Ovary (tissue), 7 donors: ENCODE measurements at regions not wholly inside any gene's neighbourhood (a gene's known extent, or its start where the extent isn't known, plus 50 kb on each side); places are given as distances from the start of the nearest gene placed in this dataset.

ENCODE experiments used
- DNase-seq, 5 donors: peaks; one replicate each; pipeline ENCODE4 v3.0.0-alpha.2; 2019 to 2020
- H3K27ac ChIP-seq, 2 donors: fragments of 200-600 bp; one replicate each; pipeline versions ENCODE4 v1.5.1 to v1.8.0; 2019 to 2022
- H3K27me3 ChIP-seq: fragments of 200-600 bp; one replicate; pipeline ENCODE4 v1.8.0; 2022
- H3K36me3 ChIP-seq: fragments of 200-600 bp; sonication (generic); one replicate; pipeline ENCODE4 v1.5.1; 2019
- H3K4me1 ChIP-seq: one replicate; pipeline ENCODE4 v1.8.1; 2013; ENCODE audit warnings: mild to moderate bottlenecking, moderate library complexity; ENCODE audit not compliant: insufficient read depth
- H3K4me3 ChIP-seq: fragments of 200-600 bp; sonication (generic); one replicate; pipeline ENCODE4 v1.5.1; 2017
- H3K9me3 ChIP-seq, 2 donors: fragments of 200-600 bp in 1 of 2; sonication (generic) in 1 of 2; one replicate each; pipeline versions ENCODE4 v1.5.1 to v1.8.1; 2013 to 2019; ENCODE audit warnings: mild to moderate bottlenecking in 1 of 2, moderate library complexity in 1 of 2
- EP300 ChIP-seq: sonication (generic); formaldehyde crosslinking; IDR thresholded peaks from one replicate; pipeline ENCODE4 v1.6.1; 2017; ENCODE audit warnings: antibody characterized with exemption
- POLR2A ChIP-seq: fragments of 450-650 bp; IDR thresholded peaks from one replicate; pipeline ENCODE4 v1.6.1; 2017; ENCODE audit warnings: antibody characterized with exemption, mild to moderate bottlenecking, moderate library complexity
- WGBS, 3 donors: extraction: QIAGEN DNeasy Blood & Tissue Kit in 1 of 3; methylation state at CpG; one replicate each; pipeline versions ENCODE4 v1.1.5 to v1.1.7; 2013 to 2017; 5-methylcytosine and 5-hydroxymethylcytosine counted together
- intact Hi-C, 4 donors: fragments of 100-400 bp; cut with DNase I; formaldehyde crosslinking; loops; one replicate each; pipeline versions ENCODE4 v1.11.0 to v1.15.1; 2022 to 2023
- TF ChIP-seq, protein P1 (sequence below), 3 donors: fragments of 450-650 bp in 2 of 3; fragments of 200-600 bp in 1 of 3; IDR thresholded peaks; one replicate each; pipeline versions ENCODE4 v1.5.1 to v1.8.0; 2016 to 2022; ENCODE audit warnings: antibody characterized with exemption in 3 of 3, mild to moderate bottlenecking in 1 of 3
- donor health status: DM: no; HTN: no; CAD: no; lungs with moderate emphysema.
- donor health status: DM: no; HTN: no; CAD: no.
- donor health status: Bipolar disorder and iron deficiency.
- donor health status: DM: no; HTN: no; CAD: no.
- donor health status: DM: yes; HTN: yes; CAD: no.

DNA sequence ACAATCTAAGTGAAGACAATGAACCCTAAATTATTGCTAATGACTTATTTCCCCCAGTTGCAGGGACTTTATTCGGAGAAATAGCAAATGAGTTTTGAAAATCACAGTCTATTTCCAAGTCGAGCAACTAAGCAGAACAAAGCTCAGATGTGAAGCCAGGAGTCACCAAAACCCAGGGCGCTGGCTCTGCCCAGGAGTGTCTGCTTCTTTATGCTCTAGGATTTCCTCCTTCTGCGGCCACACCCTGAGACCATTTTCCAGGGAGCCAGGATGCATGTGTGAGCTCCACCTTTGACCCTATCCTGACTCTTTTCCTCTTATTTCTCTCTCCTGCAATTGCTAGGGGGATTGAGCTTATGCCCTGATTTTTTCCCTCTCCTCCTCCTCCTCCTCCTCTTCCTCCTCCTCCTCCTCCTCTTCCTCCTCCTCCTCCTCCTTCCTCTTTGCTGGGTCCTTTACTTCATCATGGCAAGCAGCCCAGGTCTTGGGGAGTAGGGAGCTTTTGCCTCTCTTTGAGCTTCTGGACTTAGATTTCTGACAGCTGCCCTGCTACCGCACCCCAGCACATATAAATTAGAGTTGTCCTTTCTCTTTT, 234.4 kb downstream of the ARL4A start:
- Histone ChIP-seq H3K4me1 (no peaks in the 10 kb centered on the region), H3K4me3 (no peak overlapping the region), H3K9me3 (no peaks in the 10 kb centered on the region), H3K27ac (no peak overlapping the region), H3K27me3 (no peaks in the 10 kb centered on the region), H3K36me3 (no peaks in the 10 kb centered on the region)
- intact Hi-C loops: no loop called here
- no peak for DNase-seq
- 62 to 66% (median 62%) methylated on average over 5 of the region's 5 CpGs for WGBS, 3 donors
- TF ChIP-seq EP300: no peak
- TF ChIP-seq POLR2A: no peak
- TF ChIP-seq, protein P1, sequence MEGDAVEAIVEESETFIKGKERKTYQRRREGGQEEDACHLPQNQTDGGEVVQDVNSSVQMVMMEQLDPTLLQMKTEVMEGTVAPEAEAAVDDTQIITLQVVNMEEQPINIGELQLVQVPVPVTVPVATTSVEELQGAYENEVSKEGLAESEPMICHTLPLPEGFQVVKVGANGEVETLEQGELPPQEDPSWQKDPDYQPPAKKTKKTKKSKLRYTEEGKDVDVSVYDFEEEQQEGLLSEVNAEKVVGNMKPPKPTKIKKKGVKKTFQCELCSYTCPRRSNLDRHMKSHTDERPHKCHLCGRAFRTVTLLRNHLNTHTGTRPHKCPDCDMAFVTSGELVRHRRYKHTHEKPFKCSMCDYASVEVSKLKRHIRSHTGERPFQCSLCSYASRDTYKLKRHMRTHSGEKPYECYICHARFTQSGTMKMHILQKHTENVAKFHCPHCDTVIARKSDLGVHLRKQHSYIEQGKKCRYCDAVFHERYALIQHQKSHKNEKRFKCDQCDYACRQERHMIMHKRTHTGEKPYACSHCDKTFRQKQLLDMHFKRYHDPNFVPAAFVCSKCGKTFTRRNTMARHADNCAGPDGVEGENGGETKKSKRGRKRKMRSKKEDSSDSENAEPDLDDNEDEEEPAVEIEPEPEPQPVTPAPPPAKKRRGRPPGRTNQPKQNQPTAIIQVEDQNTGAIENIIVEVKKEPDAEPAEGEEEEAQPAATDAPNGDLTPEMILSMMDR (IDR thresholded peaks at IDR 0.05): no peak

DNA sequence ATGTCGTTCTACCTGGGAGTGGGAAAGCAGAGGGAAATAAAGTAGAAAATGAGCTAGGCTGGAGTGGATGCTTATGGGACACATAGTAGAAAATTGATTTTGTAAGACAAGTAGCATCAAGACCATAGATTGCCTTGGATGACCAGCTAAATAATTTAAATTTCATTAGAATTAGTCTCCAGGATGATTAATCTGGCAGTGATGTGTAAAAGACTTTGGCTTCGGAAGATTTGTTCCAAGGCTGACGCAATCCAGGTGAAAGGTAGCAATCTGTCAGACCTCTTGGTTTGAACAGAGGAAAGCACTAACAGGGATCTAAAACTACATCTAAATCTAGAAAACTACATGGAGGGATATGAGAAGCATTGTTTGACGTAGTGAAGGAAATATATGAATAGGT, 236.5 kb downstream of the ARL4A start:
- no peaks in the 10 kb centered on the region for H3K9me3 ChIP-seq
- no peaks in the 10 kb centered on the region for H3K36me3 ChIP-seq
- no peak for DNase-seq
- TF ChIP-seq EP300: no peak
- TF ChIP-seq, protein P1 (IDR thresholded peaks at IDR 0.05): no peak
- intact Hi-C loops: no loop called here
- no peaks in the 10 kb centered on the region for H3K27me3 ChIP-seq
- no peak overlapping the region for H3K4me3 ChIP-seq
- no peaks in the 10 kb centered on the region for H3K4me1 ChIP-seq
- no peak overlapping the region for H3K27ac ChIP-seq
- 94 to 96% (median 94%) methylated on average over 4 of the region's 4 CpGs for WGBS, 3 donors

DNA sequence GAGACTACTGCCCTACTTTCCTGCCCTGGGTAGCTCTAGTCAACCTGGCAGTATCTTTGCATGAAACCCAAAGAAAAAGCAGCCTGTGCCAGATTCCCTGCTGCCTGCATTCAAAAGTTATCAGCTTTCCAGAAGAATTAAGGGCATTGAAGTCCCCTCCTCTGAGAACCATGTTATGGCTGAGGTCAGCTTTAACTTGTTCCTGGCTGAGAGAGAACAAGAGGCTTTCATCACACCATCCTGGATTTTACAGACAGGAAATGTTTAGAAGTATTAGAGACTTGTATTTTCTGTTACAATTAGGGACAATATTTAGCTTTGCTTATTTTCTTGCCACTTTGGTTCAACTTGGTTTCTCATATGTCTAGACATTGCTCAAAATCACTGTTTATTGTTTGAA, 238.8 kb downstream of the ARL4A start:
- no peak for TF ChIP-seq POLR2A
- TF ChIP-seq EP300: no peak
- TF ChIP-seq, protein P1 (IDR thresholded peaks at IDR 0.05): no peak
- intact Hi-C loops: no loop called here
- H3K36me3 ChIP-seq: no peaks in the 10 kb centered on the region
- H3K27ac ChIP-seq: no peak overlapping the region
- H3K4me1 ChIP-seq: no peaks in the 10 kb centered on the region
- H3K9me3 ChIP-seq: no peaks in the 10 kb centered on the region
- no peak for DNase-seq
- no peaks in the 10 kb centered on the region for H3K27me3 ChIP-seq
- H3K4me3 ChIP-seq: no peak overlapping the region

DNA sequence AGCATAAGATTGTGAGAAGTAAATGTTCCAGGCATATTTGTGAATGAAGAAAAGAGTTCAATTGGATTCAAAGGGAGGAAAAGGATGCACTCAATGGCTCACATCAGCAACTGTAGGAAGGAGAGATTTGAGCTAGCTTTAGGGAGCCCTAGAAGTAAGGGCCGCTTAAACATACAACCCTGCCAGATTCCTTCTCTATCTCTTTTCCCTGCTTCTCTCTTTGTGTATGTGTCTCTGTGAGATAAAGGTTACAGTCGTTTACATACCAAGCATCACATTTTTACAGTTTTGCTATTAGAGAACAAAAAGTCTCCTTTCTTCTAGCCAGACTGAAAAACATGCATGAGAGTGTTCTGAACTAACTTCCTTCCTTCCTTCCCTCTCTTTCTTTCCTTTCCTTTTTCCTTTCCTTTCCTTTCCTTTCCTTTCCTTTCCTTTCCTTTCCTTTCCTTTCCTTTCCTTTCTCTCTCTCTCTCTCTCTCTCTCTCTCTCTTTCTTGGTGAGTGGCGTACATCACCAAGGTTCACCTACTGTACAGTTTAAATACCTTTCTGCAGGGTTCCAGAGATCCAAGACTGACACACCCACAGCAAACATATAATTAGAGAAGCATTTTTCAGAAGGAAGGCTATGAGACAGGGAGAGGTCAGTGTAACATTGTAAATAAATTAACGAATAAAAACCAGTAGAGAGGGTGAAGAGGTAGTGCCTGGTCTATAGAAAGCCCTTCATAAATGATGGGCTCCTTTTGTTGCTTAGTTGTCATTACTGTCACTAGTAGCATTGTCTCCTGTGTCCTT, 240.4 kb downstream of the ARL4A start:
- Histone ChIP-seq H3K36me3 (no peaks in the 10 kb centered on the region), H3K9me3 (no peaks in the 10 kb centered on the region), H3K27me3 (no peaks in the 10 kb centered on the region), H3K4me3 (no peak overlapping the region), H3K4me1 (no peaks in the 10 kb centered on the region), H3K27ac (no peak overlapping the region)
- WGBS, 3 donors: 33 to 45% (median 37%) methylated on average over 4 of the region's 4 CpGs
- intact Hi-C loops: no loop called here
- TF ChIP-seq EP300: no peak
- TF ChIP-seq POLR2A: no peak
- TF ChIP-seq, protein P1 (IDR thresholded peaks at IDR 0.05): no peak
- no peak for DNase-seq
